ENCODE measurements at regions not wholly inside any gene's neighbourhood (a gene's known extent, or its start where the extent isn't known, plus 50 kb on each side); places are given as distances from the start of the nearest gene placed in this dataset.

- no peak for TF ChIP-seq FOSL1 (IDR thresholded peaks at IDR 0.05; ENCODE audit: low read depth)
- no peak for TF ChIP-seq ZBTB33 (IDR thresholded peaks at IDR 0.05; ENCODE audit: extremely low read depth, insufficient replicate concordance, low read length)
- no peak for TF ChIP-seq MAX (IDR thresholded peaks at IDR 0.05)
- Histone ChIP-seq H3K36me3 (ENCODE audit: control insufficient read depth in 1 of 2, insufficient read depth in 2 of 2, low read length in 2 of 2) (no peaks in the 10 kb centered on the region), H4K20me1 (ENCODE audit: insufficient read depth) (no peaks in the 10 kb centered on the region), H3K4me1 (ENCODE audit: control insufficient read depth in 1 of 2, insufficient read depth in 2 of 2, low read length in 2 of 2) (no peaks in the 10 kb centered on the region), H3K27ac (ENCODE audit: low read depth, low read length) (no peak overlapping the region), H3K4me3 (replicated peaks in 1 of 2; ENCODE audit: low read depth in 1 of 2, low read length in 2 of 2) (no peak overlapping the region), H3K9me2 (ENCODE audit: insufficient read depth) (no peaks in the 10 kb centered on the region), H3K27me3 (ENCODE audit: insufficient read depth, low read length) (peaks cover 63% of the 10 kb centered on the region), H3K9me3 (ENCODE audit: control insufficient read depth in 1 of 2, insufficient read depth in 1 of 2, low read depth in 1 of 2, low read length in 2 of 2) (no peaks in the 10 kb centered on the region), H2AFZ (ENCODE audit: low read depth, low read length, poor library complexity, severe bottlenecking) (no peak overlapping the region), H3K79me2 (ENCODE audit: insufficient read depth, low read length) (no peaks in the 10 kb centered on the region), H3K4me2 (ENCODE audit: low read length) (no peak overlapping the region), H3K9ac (ENCODE audit: low read length) (no peak overlapping the region)
- DNase-seq (ENCODE audit: low read depth, low spot score) (no peak), ATAC-seq (no peak)
- ChIA-PET CTCF (interaction anchor here (1.0 to 2.2 kb wide), 3 partner anchors 9 to 1050 kb away, joined by 3 to 7 read pairs (median 4); no protein-coding TSS in a partner anchor), RAD21 (ENCODE audit: low non-redundant PET in 1 of 2, low total read pairs in 2 of 2, uncharacterized antibody in 2 of 2, unreplicated experiment in 2 of 2) (no interaction called here), POLR2A (no interaction called here)
- no TSS peak for BruUV-seq (replicated peaks)
- intact Hi-C loops (cut with micrococcal nuclease), result no loop called here
Observed at GRCh38 chr16:73882651-73883050, 414.0 kb upstream of the PSMD7 start.

- Histone ChIP-seq H3K27ac (ENCODE audit: low read depth, low read length) (no peak overlapping the region), H3K9me2 (ENCODE audit: insufficient read depth) (no peaks in the 10 kb centered on the region), H3K36me3 (ENCODE audit: control insufficient read depth in 1 of 2, insufficient read depth in 2 of 2, low read length in 2 of 2) (no peaks in the 10 kb centered on the region), H3K4me2 (ENCODE audit: low read length) (no peak overlapping the region), H3K4me3 (replicated peaks in 1 of 2; ENCODE audit: low read depth in 1 of 2, low read length in 2 of 2) (no peak overlapping the region), H3K27me3 (ENCODE audit: insufficient read depth, low read length) (peaks cover 67% of the 10 kb centered on the region), H2AFZ (ENCODE audit: low read depth, low read length, poor library complexity, severe bottlenecking) (no peak overlapping the region), H3K9me3 (ENCODE audit: control insufficient read depth in 1 of 2, insufficient read depth in 1 of 2, low read depth in 1 of 2, low read length in 2 of 2) (no peaks in the 10 kb centered on the region), H4K20me1 (ENCODE audit: insufficient read depth) (no peaks in the 10 kb centered on the region), H3K79me2 (ENCODE audit: insufficient read depth, low read length) (no peaks in the 10 kb centered on the region), H3K9ac (ENCODE audit: low read length) (no peak overlapping the region), H3K4me1 (ENCODE audit: control insufficient read depth in 1 of 2, insufficient read depth in 2 of 2, low read length in 2 of 2) (no peaks in the 10 kb centered on the region)
- no peak for TF ChIP-seq CTCF (IDR thresholded peaks at IDR 0.05 in 2 of 3, conservative IDR thresholded peaks at IDR 0.05 in 1 of 3; ENCODE audit: borderline replicate concordance in 1 of 3, insufficient read depth in 1 of 3, low read depth in 2 of 3, low read length in 2 of 3)
- no peak for TF ChIP-seq FOSL1 (IDR thresholded peaks at IDR 0.05; ENCODE audit: low read depth)
- TF ChIP-seq CBX3 (IDR thresholded peaks at IDR 0.05; ENCODE audit: low read depth), result no peak
- no peak for TF ChIP-seq SIN3A (IDR thresholded peaks at IDR 0.05; ENCODE audit: low read depth)
- no peak for TF ChIP-seq EGR1 (IDR thresholded peaks at IDR 0.05; ENCODE audit: low read depth)
- TF ChIP-seq YY1 (IDR thresholded peaks at IDR 0.05; ENCODE audit: extremely low read depth, insufficient replicate concordance, low read depth, low read length), result no peak
- no TSS peak for BruUV-seq (replicated peaks)
- intact Hi-C loops (cut with micrococcal nuclease), result no loop called here
- POLR2A ChIA-PET, result no interaction called here
- ATAC-seq (no peak), DNase-seq (ENCODE audit: low read depth, low spot score) (no peak)
- RAD21 ChIA-PET (ENCODE audit: low non-redundant PET in 1 of 2, low total read pairs in 2 of 2, uncharacterized antibody in 2 of 2, unreplicated experiment in 2 of 2), result no interaction called here
- CTCF ChIA-PET, result interaction anchor here (1.0 to 2.2 kb wide), 3 partner anchors 10 to 1050 kb away, joined by 3 to 7 read pairs (median 4); no protein-coding TSS in a partner anchor
Observed at GRCh38 chr16:73882033-73882432, 414.6 kb upstream of the PSMD7 start.
